Trophoblast cell (in vitro differentiated cells and primary cell): ENCODE measurements at regions not wholly inside any gene's neighbourhood (a gene's known extent, or its start where the extent isn't known, plus 50 kb on each side); places are given as distances from the start of the nearest gene placed in this dataset.

ENCODE experiments used
- DNase-seq, 2 donors: peaks; one replicate each; pipeline ENCODE4 v3.0.0-alpha.2; 2016
- H2AFZ ChIP-seq: 2 replicates; pipeline ENCODE4 v1.6.1; 2013; ENCODE audit warnings: low read length, moderate library complexity, mild to moderate bottlenecking; ENCODE audit not compliant: insufficient read depth, poor library complexity
- H2AK5ac ChIP-seq: 2 replicates; pipeline ENCODE4 v1.6.1; 2013; ENCODE audit warnings: mild to moderate bottlenecking, low read length
- H2BK120ac ChIP-seq: 2 replicates; pipeline ENCODE4 v1.6.1; 2013; ENCODE audit warnings: low read length, mild to moderate bottlenecking, moderate library complexity; ENCODE audit not compliant: insufficient read depth, poor library complexity
- H2BK12ac ChIP-seq: 2 replicates; pipeline ENCODE4 v1.6.1; 2013; ENCODE audit warnings: mild to moderate bottlenecking, low read length, moderate library complexity
- H2BK5ac ChIP-seq: 2 replicates; pipeline ENCODE4 v1.6.1; 2013; ENCODE audit warnings: low read length, low read depth, moderate library complexity, mild to moderate bottlenecking; ENCODE audit not compliant: poor library complexity
- H3K14ac ChIP-seq: 2 replicates; pipeline ENCODE4 v1.6.1; 2013; ENCODE audit warnings: mild to moderate bottlenecking, low read length
- H3K18ac ChIP-seq: 2 replicates; pipeline ENCODE4 v1.6.1; 2013; ENCODE audit warnings: mild to moderate bottlenecking, low read length
- H3K23ac ChIP-seq: 2 replicates; pipeline ENCODE4 v1.6.1; 2013; ENCODE audit warnings: low read length
- H3K27ac ChIP-seq: 2 replicates; pipeline ENCODE4 v1.5.1; 2013; ENCODE audit warnings: low read depth, mild to moderate bottlenecking, inconsistent platforms, low read length, moderate library complexity
- H3K27me3 ChIP-seq: 2 replicates; pipeline ENCODE4 v1.6.1; 2013; ENCODE audit warnings: inconsistent platforms, mild to moderate bottlenecking, low read length, moderate library complexity; ENCODE audit not compliant: insufficient read depth
- H3K36me3 ChIP-seq, 2 experiments: 1 replicate in 1 of 2; 2 replicates in 1 of 2; pipeline ENCODE4 v1.6.1; 2013; ENCODE audit warnings: low read length in 2 of 2, mild to moderate bottlenecking in 2 of 2, moderate library complexity in 1 of 2; ENCODE audit not compliant: insufficient read depth in 2 of 2, control insufficient read depth in 1 of 2
- H3K4ac ChIP-seq: 2 replicates; pipeline ENCODE4 v1.6.1; 2013; ENCODE audit warnings: low read depth, mild to moderate bottlenecking, low read length, moderate library complexity
- H3K4me1 ChIP-seq, 2 experiments: 1 replicate in 1 of 2; 2 replicates in 1 of 2; pipeline ENCODE4 v1.6.1; 2013; ENCODE audit warnings: low read length in 2 of 2, mild to moderate bottlenecking in 2 of 2, moderate library complexity in 1 of 2; ENCODE audit not compliant: insufficient read depth in 2 of 2, control insufficient read depth in 1 of 2
- H3K4me2 ChIP-seq: 2 replicates; pipeline ENCODE4 v1.6.1; 2013; ENCODE audit warnings: inconsistent platforms, mild to moderate bottlenecking, low read length, moderate library complexity
- H3K4me3 ChIP-seq: 2 replicates; pipeline ENCODE4 v1.5.1; 2013; ENCODE audit warnings: mild to moderate bottlenecking, low read depth, low read length, inconsistent platforms
- H3K79me1 ChIP-seq: one replicate; pipeline ENCODE4 v1.6.1; 2013; ENCODE audit warnings: low read length
- H3K79me2 ChIP-seq: 2 replicates; pipeline ENCODE4 v1.6.1; 2013; ENCODE audit warnings: low read length, mild to moderate bottlenecking; ENCODE audit not compliant: control insufficient read depth, insufficient read depth, poor library complexity
- H3K9ac ChIP-seq: 2 replicates; pipeline ENCODE4 v1.6.1; 2013; ENCODE audit warnings: mild to moderate bottlenecking, low read length
- H3K9me3 ChIP-seq: 2 replicates; pipeline ENCODE4 v1.6.1; 2013; ENCODE audit warnings: low read depth, mild to moderate bottlenecking, control low read depth, inconsistent platforms, low read length; ENCODE audit not compliant: insufficient read depth
- H4K12ac ChIP-seq: 2 replicates; pipeline ENCODE4 v1.6.1; 2013; ENCODE audit warnings: low read depth, mild to moderate bottlenecking, low read length, moderate library complexity
- H4K8ac ChIP-seq: 2 replicates; pipeline ENCODE4 v1.6.1; 2013; ENCODE audit warnings: low read depth, mild to moderate bottlenecking, low read length, moderate library complexity
- H4K91ac ChIP-seq: one replicate; pipeline ENCODE4 v1.6.1; 2013; ENCODE audit warnings: low read depth, mild to moderate bottlenecking, low read length, moderate library complexity
- WGBS: extraction: QIAGEN DNeasy Blood & Tissue Kit; methylation state at CpG from one replicate; pipeline ENCODE4 v1.1.7; 2013; ENCODE audit warnings: missing lambda C conversion rate; ENCODE audit not compliant: insufficient read length, insufficient coverage; ENCODE audit errors: extremely low coverage; 5-methylcytosine and 5-hydroxymethylcytosine counted together

- Histone ChIP-seq H2BK12ac (no peak overlapping the region), H3K79me2 (no peaks in the 10 kb centered on the region), H4K91ac (no peak overlapping the region), H3K4me2 (no peak overlapping the region), H3K4me1 (no peaks in the 10 kb centered on the region), H3K23ac (no peak overlapping the region), H3K4me3 (no peak overlapping the region), H3K14ac (no peak overlapping the region), H3K9ac (no peak overlapping the region), H2BK120ac (no peak overlapping the region), H3K36me3 (no peaks in the 10 kb centered on the region), H2BK5ac (no peak overlapping the region), H2AFZ (no peak overlapping the region), H3K4ac (no peak overlapping the region), H4K8ac (no peak overlapping the region), H3K18ac (no peak overlapping the region), H3K9me3 (peaks cover 29% of the 10 kb centered on the region), H3K27me3 (no peaks in the 10 kb centered on the region), H2AK5ac (no peak overlapping the region), H3K79me1 (no peaks in the 10 kb centered on the region), H3K27ac (no peak overlapping the region), H4K12ac (no peak overlapping the region)
- DNase-seq, result no peak
- no CpG with 5 or more reads among the region's 2 CpGs for WGBS
Observed at GRCh38 chr16:35296962-35297653, 1837.7 kb downstream of the TP53TG3F start.

DNA sequence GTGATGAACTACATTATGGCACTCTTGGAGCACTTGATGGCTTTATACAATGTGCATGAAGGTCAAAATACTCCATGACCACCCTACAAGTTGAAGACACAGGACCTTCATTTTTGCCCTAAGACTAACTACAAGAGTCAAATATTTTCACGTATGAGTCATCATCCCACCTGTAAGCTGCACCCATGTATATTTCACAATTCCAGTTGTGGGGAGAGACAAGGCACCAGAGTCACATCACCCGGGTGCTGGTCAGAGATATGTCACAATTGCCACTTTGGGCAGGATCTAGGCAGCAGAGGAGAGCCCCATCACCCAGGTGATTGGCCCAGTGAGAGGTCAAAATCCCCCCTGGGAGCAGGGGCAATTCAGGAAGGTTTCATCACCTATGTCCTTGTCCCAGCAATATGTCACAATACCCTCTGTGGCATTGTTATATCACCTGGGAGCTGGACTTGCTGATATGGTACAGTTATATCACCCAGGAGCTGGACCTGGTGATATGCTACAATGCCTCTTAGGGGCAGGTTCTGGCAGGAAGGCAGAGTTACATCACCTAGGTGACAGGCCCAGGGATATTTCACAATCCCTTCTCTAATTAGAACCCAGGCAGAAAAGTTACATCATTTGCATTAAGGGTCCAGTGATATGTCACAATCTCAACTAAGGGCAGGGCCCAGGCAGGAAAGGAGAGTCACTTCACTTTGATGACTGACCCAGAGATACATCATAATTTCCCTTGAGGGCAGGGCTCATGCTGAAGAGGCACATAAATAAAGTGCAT lies 1839.2 kb downstream of the TP53TG3F start:
- no peaks in the 10 kb centered on the region for H3K27me3 ChIP-seq
- H3K9ac ChIP-seq, result no peak overlapping the region
- no peak overlapping the region for H3K4me3 ChIP-seq
- H3K27ac ChIP-seq, result no peak overlapping the region
- H2BK12ac ChIP-seq, result no peak overlapping the region
- DNase-seq, result no peak
- no peaks in the 10 kb centered on the region for H3K36me3 ChIP-seq
- H3K14ac ChIP-seq, result no peak overlapping the region
- H4K12ac ChIP-seq, result no peak overlapping the region
- H2BK120ac ChIP-seq, result no peak overlapping the region
- no peaks in the 10 kb centered on the region for H3K79me1 ChIP-seq
- no peak overlapping the region for H4K8ac ChIP-seq
- H3K79me2 ChIP-seq, result no peaks in the 10 kb centered on the region
- no peak overlapping the region for H2BK5ac ChIP-seq
- H2AFZ ChIP-seq, result no peak overlapping the region
- no peak overlapping the region for H3K23ac ChIP-seq
- no peak overlapping the region for H2AK5ac ChIP-seq
- H3K4me2 ChIP-seq, result no peak overlapping the region
- no peaks in the 10 kb centered on the region for H3K4me1 ChIP-seq
- WGBS, result no CpG with 5 or more reads among the region's 2 CpGs
- H3K18ac ChIP-seq, result no peak overlapping the region
- peaks cover 34% of the 10 kb centered on the region for H3K9me3 ChIP-seq
- H3K4ac ChIP-seq, result no peak overlapping the region
- H4K91ac ChIP-seq, result no peak overlapping the region

DNA sequence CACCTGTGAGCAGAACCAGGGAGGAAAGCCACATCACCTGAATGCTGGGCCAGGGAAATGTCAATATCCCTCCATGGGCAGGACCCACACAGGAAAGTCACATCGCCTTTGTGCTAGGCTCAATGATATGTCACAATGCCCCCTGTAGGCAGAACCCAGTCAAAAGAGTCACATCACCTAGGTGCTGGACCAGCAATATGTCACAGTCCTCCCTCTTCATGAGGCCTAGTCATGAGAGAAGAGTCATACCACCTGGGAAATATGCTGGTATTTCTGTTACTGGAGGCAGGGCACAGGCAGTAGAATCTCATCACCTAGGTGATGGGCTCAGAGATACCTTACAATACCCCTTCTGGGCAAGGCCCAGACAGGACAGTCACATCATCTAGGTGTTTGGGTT lies 1843.4 kb downstream of the TP53TG3F start:
- no peak overlapping the region for H4K8ac ChIP-seq
- H2BK5ac ChIP-seq, result no peak overlapping the region
- H2BK120ac ChIP-seq, result no peak overlapping the region
- no peaks in the 10 kb centered on the region for H3K79me2 ChIP-seq
- H4K91ac ChIP-seq, result no peak overlapping the region
- H2AK5ac ChIP-seq, result no peak overlapping the region
- H3K4me2 ChIP-seq, result no peak overlapping the region
- H3K4me3 ChIP-seq, result no peak overlapping the region
- no peak overlapping the region for H3K27ac ChIP-seq
- H3K9ac ChIP-seq, result no peak overlapping the region
- H4K12ac ChIP-seq, result no peak overlapping the region
- H3K9me3 ChIP-seq, result peaks cover 26% of the 10 kb centered on the region
- H3K18ac ChIP-seq, result no peak overlapping the region
- H3K27me3 ChIP-seq, result no peaks in the 10 kb centered on the region
- no peak overlapping the region for H2BK12ac ChIP-seq
- H3K79me1 ChIP-seq, result no peaks in the 10 kb centered on the region
- no CpG with 5 or more reads among the region's 1 CpG for WGBS
- H3K14ac ChIP-seq, result no peak overlapping the region
- no peak overlapping the region for H2AFZ ChIP-seq
- H3K23ac ChIP-seq, result no peak overlapping the region
- no peaks in the 10 kb centered on the region for H3K36me3 ChIP-seq
- no peak overlapping the region for H3K4ac ChIP-seq
- no peaks in the 10 kb centered on the region for H3K4me1 ChIP-seq
- no peak for DNase-seq

DNA sequence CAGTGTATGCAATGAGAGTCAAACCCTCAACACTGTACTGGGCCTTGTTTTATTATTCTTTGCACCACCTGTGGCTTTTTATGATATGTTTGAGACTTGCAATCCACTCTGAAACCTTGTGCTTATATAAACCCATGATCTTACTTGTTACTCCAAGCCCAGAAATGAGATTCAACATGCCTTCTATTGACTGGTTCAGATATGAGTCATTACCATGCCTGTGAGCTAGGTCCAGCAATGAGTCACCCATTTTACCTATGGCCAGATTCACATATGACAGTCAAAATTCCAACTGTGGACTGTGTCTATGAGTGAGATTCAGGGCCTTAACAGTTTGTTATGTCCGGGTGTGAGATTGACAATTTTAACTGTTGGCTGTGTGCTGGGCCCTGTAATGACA lies 1846.1 kb downstream of the TP53TG3F start:
- Histone ChIP-seq H2BK5ac (no peak overlapping the region), H3K23ac (no peak overlapping the region), H3K79me1 (no peaks in the 10 kb centered on the region), H3K9ac (no peak overlapping the region), H4K91ac (no peak overlapping the region), H2AFZ (no peak overlapping the region), H3K27me3 (no peaks in the 10 kb centered on the region), H3K27ac (no peak overlapping the region), H3K4me2 (no peak overlapping the region), H2BK120ac (no peak overlapping the region), H3K14ac (no peak overlapping the region), H3K9me3 (peaks cover 34% of the 10 kb centered on the region), H2BK12ac (no peak overlapping the region), H4K12ac (no peak overlapping the region), H3K4me3 (no peak overlapping the region), H3K4me1 (no peaks in the 10 kb centered on the region), H3K36me3 (peaks cover 0 to 1% of the 10 kb centered on the region in 2 experiments), H2AK5ac (no peak overlapping the region), H3K79me2 (no peaks in the 10 kb centered on the region), H3K4ac (no peak overlapping the region), H3K18ac (no peak overlapping the region), H4K8ac (no peak overlapping the region)
- no CpG with 5 or more reads among the region's 1 CpG for WGBS
- peak in 1 of 2 donors; percentile 42 for DNase-seq
